ENCODE measurements at regions not wholly inside any gene's neighbourhood (a gene's known extent, or its start where the extent isn't known, plus 50 kb on each side); places are given as distances from the start of the nearest gene placed in this dataset.

DNA sequence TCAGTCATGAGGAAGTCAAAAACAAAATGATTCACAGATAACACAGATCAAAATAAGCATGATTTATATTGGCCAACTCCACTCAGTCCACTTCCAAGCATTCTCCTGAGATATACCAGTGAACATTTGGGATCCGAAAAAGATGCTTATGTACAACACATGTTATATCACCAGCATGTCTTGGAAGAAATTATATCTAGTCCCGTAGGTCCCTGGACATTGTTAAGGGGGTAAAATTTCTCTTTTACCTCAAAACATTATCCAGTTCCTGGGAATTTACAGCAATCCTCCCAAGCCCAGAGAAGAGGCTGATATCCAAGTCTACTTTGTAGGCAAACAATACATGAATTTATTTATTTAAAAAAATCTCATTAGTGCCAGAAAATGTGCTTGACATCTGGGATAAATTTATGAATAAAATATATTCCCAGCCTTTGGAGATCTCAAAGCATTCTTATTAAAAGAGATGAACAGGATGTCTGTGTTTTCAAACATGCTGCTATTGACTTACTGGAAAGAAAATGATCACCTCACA lies 582.2 kb upstream of the ZWINT start:
- DNase-seq: no peak

GRCh38 chr10:56934515-56934914 lies 573.5 kb upstream of the ZWINT start:
- no peak for DNase-seq

DNA sequence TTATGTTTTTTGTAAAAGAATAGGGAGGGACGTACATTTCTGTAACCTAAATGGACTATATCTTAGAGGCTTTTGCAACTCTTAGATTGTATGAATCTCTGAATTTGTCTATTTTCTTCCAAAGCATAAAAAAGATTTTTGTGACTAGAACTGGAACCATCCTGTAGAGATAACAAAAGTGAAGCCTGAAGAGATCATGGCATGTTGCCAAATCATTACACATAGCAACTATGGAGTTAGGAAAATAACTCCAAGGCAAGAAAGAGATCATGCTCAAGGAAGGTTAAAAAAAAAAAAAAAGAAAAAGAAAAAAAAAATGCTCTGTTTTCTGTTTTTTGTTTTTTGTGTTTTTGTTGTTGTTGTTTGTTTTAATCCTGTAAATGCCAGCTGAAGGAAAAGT lies 567.7 kb upstream of the ZWINT start:
- DNase-seq: no peak

GRCh38 chr10:56927701-56928100 lies 566.6 kb upstream of the ZWINT start:
- no peak for DNase-seq

GRCh38 chr10:56920601-56921261 lies 559.7 kb upstream of the ZWINT start:
- no peak for DNase-seq

DNA sequence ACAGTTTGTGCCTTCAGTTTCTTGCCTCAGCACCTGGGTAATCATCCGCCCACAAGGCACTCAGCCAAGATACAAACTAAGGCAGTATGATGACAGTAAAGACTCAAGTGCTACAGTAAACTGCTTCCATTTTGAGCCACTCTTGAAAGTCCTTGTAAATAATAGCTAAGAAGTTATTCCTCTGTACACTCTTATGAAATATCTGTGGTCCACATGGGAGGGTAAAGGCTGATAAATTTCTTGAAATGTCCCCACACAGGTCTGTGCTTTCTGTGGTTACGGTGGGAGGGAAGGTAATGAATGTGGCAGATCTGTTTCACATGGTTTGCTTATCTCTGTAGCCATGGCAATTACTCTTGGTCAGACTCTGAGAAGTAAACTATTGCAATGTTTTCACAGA lies 551.0 kb upstream of the ZWINT start:
- DNase-seq: no peak

- no peak for DNase-seq
These were observed 544.0 kb upstream of the ZWINT start for GRCh38 chr10:56905051-56905450.

DNA sequence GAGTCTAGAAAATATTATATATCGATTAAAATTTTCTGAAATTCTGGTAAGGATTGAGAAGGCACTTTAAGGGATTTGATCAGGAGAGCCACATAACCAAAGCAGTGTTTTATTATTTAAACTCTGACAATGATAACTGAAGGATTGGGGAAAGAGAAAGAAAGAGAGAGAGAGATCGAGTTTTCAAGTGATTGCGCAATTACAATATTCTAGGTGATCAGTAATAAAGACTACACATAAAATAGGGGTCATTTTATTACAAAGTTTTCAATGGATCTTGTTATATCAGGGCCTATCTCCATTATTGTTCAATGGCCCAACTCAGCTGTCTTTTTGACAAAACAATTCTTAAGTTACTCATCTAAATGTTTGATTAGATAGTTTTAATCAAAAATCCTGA lies 541.5 kb upstream of the ZWINT start:
- DNase-seq: no peak

- DNase-seq: no peak
These were observed 534.2 kb upstream of the ZWINT start for GRCh38 chr10:56895306-56895705.

DNA sequence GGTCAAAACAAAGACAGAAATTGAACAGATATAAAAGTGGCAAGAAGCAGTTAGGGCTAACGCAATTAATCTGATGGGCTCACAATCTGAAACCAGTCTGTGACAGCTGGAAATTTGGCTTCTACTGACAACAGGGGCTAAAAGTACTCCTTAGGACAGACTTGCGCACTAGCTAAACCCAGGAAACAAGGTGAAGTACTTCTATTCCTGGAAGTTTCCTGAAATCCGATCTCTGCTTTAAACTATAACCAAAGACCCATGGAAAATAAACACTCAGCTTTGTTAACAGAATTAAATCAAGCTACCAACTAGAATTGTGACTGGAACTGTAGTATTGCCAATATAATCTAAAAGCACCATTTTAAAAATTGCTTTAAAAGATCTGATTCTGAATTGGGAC lies 520.2 kb upstream of the ZWINT start:
- DNase-seq: no peak

DNA sequence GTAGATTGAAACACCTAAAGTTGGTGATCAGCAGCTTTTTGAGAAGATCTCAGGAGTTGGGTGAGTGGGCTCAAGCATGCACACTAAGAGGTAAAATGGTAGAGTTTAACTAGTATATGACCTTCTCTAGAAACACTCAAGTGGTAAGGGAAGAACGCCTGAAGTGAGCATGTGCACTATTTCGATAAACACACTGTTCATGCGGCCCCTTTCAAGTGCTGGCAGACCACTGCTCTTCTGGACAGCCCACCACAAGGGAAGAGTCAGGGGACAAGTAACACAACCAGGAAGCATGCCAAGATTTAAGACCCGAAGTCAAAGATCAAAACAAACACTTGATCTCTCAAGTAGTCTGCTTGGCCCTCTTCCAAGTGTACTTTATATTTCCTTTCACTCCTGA lies 519.5 kb upstream of the ZWINT start:
- DNase-seq: no peak

GRCh38 chr10:56874950-56875349 lies 513.9 kb upstream of the ZWINT start:
- no peak for DNase-seq

DNA sequence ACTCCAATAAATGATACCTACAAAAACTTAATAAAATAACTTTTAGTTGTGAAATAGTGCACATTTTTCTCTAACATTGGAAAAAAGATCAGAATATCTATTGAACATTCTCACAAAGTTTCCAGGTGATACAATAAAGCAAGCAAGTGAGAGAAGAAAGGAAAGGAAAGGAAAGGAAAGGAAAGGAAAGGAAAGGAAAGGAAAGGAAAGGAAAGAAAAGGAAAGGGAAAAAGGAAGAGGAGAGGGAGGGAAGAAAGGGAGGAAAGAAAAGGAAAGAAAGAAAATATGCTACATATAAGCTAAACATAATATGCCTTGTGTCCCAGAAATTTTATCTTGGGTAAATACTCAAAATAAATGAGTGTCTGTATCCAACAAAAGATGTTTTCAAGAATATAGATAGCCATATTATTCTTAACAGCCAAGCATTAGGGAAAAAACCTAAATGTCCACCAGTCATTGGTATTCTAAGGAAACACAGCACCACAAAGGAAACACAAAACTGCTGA lies 510.2 kb upstream of the ZWINT start:
- DNase-seq: no peak

GRCh38 chr10:56867236-56867635 lies 506.2 kb upstream of the ZWINT start:
- no peak for DNase-seq

- no peak for DNase-seq
These were observed 495.5 kb upstream of the ZWINT start for GRCh38 chr10:56856569-56856968.

DNA sequence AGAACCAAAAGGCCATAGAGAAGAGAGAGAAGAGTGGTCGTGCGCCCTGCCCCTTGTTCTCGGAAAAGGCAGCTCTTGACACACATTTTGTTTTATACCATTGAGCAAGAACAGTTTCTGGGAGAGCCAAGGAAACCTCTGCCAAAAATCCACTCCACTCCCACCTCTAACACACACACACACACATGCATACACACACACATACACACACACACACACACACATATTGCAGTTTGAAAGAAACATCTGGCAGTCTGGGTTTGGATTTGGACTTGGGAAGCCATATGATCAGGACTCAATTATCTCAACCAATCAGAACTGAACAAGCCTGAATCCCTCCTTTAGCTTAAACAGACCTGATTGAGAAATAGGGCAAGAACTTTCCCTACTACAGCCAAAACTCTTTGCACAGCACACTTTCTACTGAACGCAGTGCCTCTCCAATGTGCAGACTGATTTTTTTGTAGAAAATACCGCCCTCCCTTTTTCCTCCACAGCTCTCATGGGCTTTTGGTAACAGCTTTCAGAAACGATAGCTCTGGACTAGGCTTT lies 484.0 kb upstream of the ZWINT start:
- DNase-seq: peak; percentile 19

GRCh38 chr10:56836659-56837058 lies 475.6 kb upstream of the ZWINT start:
- DNase-seq: no peak

GRCh38 chr10:56831681-56832080 lies 470.6 kb upstream of the ZWINT start:
- no peak for DNase-seq

DNA sequence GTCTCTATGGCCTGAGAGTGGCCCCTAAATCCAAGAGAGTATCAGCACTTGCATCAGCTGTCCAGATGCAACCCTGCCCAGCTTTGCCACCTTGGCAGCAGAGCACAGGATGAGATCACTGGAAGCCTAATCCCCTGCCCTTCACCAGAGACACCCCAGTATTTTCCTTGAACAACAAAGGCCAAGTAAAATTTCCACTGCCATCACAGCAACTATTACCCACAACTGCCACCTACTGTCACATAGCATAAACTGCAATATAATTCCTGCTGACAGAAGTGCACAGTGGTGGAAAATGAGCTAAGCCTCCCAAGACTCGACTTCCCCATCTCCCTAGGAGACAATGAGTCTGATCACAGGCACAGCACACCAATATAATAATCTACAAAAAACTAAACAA lies 462.8 kb upstream of the ZWINT start:
- DNase-seq: no peak

- DNase-seq: no peak
These were observed 444.0 kb upstream of the ZWINT start for GRCh38 chr10:56805022-56805421.

GRCh38 chr10:56785292-56785691 lies 424.2 kb upstream of the ZWINT start:
- DNase-seq: no peak

DNA sequence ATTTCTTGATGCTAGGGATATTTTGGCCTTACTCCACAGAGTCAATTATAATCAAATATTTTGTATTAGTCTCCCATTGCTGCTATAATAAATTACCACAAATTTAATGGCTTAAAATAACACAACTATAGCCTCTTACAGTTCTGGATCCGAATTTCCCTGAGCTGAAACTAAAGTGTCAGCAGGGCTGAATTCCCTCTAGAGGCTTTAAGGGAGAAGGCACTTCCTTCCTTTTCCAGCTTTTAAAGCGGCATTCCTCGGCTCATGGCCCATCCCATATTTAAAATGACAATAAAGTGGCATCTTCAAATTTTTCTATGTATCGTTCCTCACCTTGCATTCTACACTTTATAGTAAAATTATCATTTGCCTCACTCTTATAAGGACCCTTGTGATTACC lies 421.4 kb upstream of the ZWINT start:
- no peak for DNase-seq

GRCh38 chr10:56771343-56771742 lies 410.3 kb upstream of the ZWINT start:
- no peak for DNase-seq

DNA sequence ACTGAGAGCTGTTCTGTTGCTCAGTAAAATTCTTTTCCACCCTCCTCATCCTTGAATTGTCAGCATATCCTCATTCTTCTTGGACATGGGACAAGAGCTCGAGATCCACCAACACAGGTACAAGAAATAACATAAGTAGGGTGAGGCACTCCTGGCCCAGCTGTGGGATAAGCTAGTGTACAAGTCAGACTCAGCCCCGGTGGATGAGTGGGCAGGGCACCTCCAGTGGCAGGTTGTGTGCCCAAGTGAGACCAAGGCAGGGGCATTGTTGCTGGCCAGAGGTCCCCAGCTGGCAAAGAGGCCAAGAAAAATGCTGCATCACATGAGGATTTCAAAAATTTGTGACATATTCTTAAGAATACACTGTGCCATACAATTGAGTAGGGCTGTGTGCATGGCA lies 402.0 kb upstream of the ZWINT start:
- DNase-seq: no peak

GRCh38 chr10:56745490-56745889 lies 384.4 kb upstream of the ZWINT start:
- no peak for DNase-seq

Measured in right hindlimb (tissue), 1 donor.